ENCODE measurements at regions not wholly inside any gene's neighbourhood (a gene's known extent, or its start where the extent isn't known, plus 50 kb on each side); places are given as distances from the start of the nearest gene placed in this dataset.

DNA sequence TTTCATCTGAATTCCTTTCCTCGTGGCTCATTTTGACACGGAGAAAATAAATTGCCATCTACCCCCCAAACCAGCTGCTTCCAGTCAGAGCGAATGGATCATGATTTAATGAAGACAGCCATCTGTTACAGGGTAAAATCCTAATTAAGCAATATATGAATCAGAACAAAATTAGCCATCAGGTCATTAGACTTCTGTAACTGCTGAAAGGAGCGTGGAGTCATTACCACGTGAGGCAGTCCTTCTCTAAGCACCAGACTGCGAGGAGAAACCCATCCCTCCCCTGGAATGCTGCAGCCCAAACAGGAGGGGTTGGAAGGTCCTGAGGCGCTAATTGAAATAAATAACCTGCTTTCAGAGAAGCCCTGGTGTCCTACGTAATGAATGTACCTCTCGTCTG lies 51.1 kb upstream of the TCL1A start:
- no peak for DNase-seq
- Histone ChIP-seq H3K36me3 (no peaks in the 10 kb centered on the region), H3K27me3 (no peaks in the 10 kb centered on the region), H3K4me3 (no peak overlapping the region), H3K27ac (no peak overlapping the region), H3K9ac (ENCODE audit: low read depth in 2 of 2, low read length in 2 of 2) (no peak overlapping the region), H3K4me1 (no peaks in the 10 kb centered on the region), H3K9me3 (no peaks in the 10 kb centered on the region)
- TF ChIP-seq CTCF (IDR thresholded peaks at IDR 0.05): no peak
- intact Hi-C loops (cut with DNase I): no loop called here

- no peak overlapping the region for H3K27ac ChIP-seq
- no peaks in the 10 kb centered on the region for H3K27me3 ChIP-seq
- H3K4me3 ChIP-seq: no peak overlapping the region
- intact Hi-C loops (cut with DNase I): no loop called here
- TF ChIP-seq CTCF (IDR thresholded peaks at IDR 0.05): no peak
- H3K9me3 ChIP-seq: no peaks in the 10 kb centered on the region
- no peak overlapping the region for H3K9ac ChIP-seq (ENCODE audit: low read depth in 2 of 2, low read length in 2 of 2)
- no peaks in the 10 kb centered on the region for H3K4me1 ChIP-seq
- H3K36me3 ChIP-seq: no peaks in the 10 kb centered on the region
- no peak for DNase-seq
These were observed 50.0 kb upstream of the TCL1A start for GRCh38 chr14:95763875-95764274.

Data from colonic mucosa (tissue), 4 donors.